NCI-H524 treated with DMSO at 0.1 percent for 48 hours (cell line): ENCODE measurements at regions not wholly inside any gene's neighbourhood (a gene's known extent, or its start where the extent isn't known, plus 50 kb on each side); places are given as distances from the start of the nearest gene placed in this dataset.

Source experiments
- DNase-seq: peaks from one replicate; lab custom pipeline; 2025; lab: John Stamatoyannopoulos, UW

- DNase-seq: no peak
Measured at GRCh38 chr15:25955628-25956027, 92.5 kb upstream of the ATP10A start.

GRCh38 chr15:25954398-25954797 is 91.3 kb upstream of the ATP10A start:
- DNase-seq: no peak

DNA sequence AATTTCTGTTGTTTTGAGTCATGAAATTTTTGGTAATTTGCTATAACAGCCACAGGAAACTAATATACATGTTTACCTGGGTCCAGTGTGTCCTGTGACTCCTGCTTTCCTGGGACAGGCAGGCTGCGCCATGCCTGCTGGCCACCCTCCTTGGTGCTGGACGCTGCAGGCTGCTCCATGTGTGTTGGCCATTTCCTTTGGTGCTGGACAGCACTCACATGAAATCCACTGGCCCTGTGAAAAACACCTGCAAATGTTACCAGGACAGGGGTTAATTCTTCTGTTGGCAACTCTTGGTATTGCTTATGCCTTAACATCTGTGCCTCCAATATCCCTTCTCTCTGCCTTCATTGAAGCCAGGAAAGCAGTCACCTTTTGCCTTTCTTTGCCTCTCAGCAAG is 86.9 kb upstream of the ATP10A start:
- DNase-seq: no peak

- no peak for DNase-seq
Measured at GRCh38 chr15:25947323-25948314, 84.5 kb upstream of the ATP10A start.

DNA sequence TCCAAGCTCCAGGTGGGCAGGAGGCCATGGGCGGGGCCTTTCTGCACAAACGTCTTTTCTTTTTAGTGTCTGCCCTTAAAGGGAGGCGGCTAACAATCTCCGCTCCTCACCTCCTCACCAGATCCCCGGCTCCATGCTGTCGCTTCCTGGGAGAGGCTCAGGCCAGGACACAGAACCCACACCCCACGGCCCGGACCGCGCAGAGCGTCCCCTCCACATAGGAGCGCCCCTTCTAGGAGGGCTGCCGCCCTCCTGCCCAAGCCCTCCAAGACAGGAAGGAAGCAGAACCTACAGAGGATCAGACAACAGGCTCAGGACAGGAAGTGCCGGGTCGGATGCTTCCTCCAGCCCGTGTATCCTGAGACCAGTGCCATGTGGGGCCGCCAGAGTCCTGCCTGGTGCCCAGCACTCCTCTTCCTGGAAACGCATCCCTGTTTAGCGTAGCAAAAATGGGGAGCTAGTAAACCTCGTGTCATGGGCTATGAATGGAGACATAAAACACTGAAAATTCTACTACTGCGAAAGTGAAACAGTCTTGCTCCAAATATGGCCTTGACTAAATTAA is 83.2 kb upstream of the ATP10A start:
- DNase-seq: no peak

DNA sequence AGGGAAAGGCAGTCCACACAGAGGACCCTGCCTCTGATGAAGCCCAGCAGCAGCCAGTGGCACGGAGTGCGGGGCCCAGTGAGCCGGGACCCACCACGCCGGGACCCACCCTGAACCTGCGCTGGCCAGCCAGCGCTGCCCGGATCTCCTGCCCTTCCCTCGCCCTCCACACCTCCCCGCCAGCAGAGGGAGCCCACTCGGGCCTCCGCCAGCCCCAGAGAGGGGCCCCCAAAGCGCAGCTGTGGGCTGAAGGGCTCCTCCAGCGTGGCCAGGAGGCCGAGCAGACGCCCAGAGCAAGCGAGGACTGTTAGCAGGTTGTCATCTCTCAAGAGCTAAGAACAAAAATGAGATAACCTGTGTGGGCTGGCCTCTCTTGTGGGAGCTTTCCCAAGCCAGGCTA is 81.3 kb upstream of the ATP10A start:
- DNase-seq: no peak

- no peak for DNase-seq
Measured at GRCh38 chr15:25943831-25944230, 80.7 kb upstream of the ATP10A start.

DNA sequence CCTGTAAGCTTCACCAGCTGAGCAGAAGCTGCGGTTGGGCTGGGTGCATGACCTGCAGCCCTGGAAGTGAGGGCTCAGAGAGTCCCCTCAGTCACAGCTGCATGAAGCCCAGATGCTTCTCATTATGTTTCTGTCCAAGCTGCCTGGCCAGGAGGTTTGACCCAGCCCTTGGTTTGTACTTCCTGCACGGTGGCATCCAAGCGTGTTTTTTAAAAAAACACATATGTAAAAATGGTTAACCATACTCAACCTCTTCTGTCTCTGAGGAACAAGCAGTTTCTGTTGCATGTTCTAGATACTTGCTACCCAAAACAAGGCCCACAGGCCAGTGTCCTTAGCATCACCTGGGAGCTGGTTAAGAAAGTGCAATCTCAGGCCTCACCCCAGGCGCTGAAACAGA is 76.0 kb upstream of the ATP10A start:
- no peak for DNase-seq

- DNase-seq: no peak
Measured at GRCh38 chr15:25937796-25938195, 74.7 kb upstream of the ATP10A start.

- no peak for DNase-seq
Measured at GRCh38 chr15:25936004-25936403, 72.9 kb upstream of the ATP10A start.

- peak; percentile 50 for DNase-seq
Measured at GRCh38 chr15:25933456-25934158, 70.5 kb upstream of the ATP10A start.

GRCh38 chr15:25932696-25933095 is 69.6 kb upstream of the ATP10A start:
- DNase-seq: no peak

DNA sequence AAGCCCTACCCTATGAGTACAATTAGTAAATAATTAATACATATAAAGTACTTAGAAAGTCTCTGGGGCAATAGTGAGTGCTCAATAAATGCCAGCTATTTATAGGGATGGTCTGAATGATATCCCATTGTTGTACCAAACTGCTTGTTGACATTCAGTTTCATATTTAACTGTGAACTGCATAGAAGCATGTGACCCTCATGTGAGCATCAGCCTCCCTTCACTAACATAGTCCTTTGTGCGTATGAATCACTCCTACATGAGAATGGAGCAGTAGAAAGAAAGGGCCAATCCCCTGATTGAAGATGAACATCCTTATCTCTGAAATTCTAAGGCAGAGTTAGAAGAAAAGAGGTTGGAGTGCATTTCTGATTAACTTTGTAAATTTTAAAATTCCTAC is 68.7 kb upstream of the ATP10A start:
- DNase-seq: no peak

- DNase-seq: no peak
Measured at GRCh38 chr15:25930931-25931330, 67.8 kb upstream of the ATP10A start.
